ENCODE measurements at regions not wholly inside any gene's neighbourhood (a gene's known extent, or its start where the extent isn't known, plus 50 kb on each side); places are given as distances from the start of the nearest gene placed in this dataset.

- DNase-seq (ENCODE audit: extremely low read depth, low read depth), result no peak
- TF ChIP-seq, protein P1, sequence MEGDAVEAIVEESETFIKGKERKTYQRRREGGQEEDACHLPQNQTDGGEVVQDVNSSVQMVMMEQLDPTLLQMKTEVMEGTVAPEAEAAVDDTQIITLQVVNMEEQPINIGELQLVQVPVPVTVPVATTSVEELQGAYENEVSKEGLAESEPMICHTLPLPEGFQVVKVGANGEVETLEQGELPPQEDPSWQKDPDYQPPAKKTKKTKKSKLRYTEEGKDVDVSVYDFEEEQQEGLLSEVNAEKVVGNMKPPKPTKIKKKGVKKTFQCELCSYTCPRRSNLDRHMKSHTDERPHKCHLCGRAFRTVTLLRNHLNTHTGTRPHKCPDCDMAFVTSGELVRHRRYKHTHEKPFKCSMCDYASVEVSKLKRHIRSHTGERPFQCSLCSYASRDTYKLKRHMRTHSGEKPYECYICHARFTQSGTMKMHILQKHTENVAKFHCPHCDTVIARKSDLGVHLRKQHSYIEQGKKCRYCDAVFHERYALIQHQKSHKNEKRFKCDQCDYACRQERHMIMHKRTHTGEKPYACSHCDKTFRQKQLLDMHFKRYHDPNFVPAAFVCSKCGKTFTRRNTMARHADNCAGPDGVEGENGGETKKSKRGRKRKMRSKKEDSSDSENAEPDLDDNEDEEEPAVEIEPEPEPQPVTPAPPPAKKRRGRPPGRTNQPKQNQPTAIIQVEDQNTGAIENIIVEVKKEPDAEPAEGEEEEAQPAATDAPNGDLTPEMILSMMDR (IDR thresholded peaks at IDR 0.05; ENCODE audit: low read depth, low read length), result no peak
Measured at GRCh38 chr9:13369431-13369830, 89.9 kb upstream of the MPDZ start.

- DNase-seq (ENCODE audit: extremely low read depth, low read depth), result no peak
- TF ChIP-seq, protein P1 (IDR thresholded peaks at IDR 0.05; ENCODE audit: low read depth, low read length), result no peak
Measured at GRCh38 chr9:13367784-13368183, 88.3 kb upstream of the MPDZ start.

GRCh38 chr9:13364271-13365000, 84.9 kb upstream of the MPDZ start:
- TF ChIP-seq, protein P1 (IDR thresholded peaks at IDR 0.05; ENCODE audit: low read depth, low read length), result no peak
- no peak for DNase-seq (ENCODE audit: extremely low read depth, low read depth)

DNA sequence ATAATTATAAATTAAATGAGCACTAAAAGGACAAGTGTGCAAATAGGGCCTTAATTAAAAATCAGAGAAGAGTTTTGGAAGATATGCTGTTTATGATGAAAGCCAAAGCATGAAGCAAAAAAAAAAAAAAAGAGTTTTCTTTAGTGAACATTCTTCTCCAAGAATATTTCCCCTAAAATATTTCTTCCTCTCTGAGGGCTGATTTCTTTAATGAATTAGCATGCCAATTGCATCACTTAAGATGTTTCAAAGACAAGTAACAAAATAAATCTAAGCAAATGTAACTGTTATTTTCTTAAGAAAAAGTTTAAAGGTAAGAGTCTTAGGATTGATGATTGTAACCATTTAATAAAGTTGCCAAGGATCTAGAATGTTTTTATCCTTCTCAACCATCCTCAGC, 81.6 kb upstream of the MPDZ start:
- no peak for DNase-seq (ENCODE audit: extremely low read depth, low read depth)
- TF ChIP-seq, protein P1 (IDR thresholded peaks at IDR 0.05; ENCODE audit: low read depth, low read length), result no peak

GRCh38 chr9:13360188-13360587, 80.7 kb upstream of the MPDZ start:
- TF ChIP-seq, protein P1 (IDR thresholded peaks at IDR 0.05; ENCODE audit: low read depth, low read length), result no peak

DNA sequence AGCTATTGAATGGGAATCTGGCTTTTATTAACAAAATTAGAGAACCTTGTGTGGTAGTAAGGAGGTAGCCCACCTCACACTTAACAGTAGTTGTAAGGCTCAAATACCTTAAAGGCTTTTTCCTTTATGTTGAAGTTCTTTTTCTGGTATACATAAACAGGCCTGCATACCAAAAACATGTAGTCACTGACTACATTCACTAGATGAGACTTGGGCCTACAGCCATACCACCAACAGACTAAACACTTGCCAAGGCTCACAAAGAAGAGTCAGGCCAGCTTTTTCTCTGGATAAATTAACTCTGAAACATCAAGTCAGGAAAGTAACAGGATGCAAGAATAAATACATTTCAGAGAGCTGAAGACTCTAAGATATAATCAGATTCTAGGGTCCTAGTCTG, 78.6 kb upstream of the MPDZ start:
- TF ChIP-seq, protein P1 (IDR thresholded peaks at IDR 0.05; ENCODE audit: low read depth, low read length), result no peak
- no peak for DNase-seq (ENCODE audit: extremely low read depth, low read depth)

More at GRCh38 chr9:13360188-13360587, 80.7 kb upstream of the MPDZ start:
- DNase-seq (ENCODE audit: extremely low read depth, low read depth), result no peak

DNA sequence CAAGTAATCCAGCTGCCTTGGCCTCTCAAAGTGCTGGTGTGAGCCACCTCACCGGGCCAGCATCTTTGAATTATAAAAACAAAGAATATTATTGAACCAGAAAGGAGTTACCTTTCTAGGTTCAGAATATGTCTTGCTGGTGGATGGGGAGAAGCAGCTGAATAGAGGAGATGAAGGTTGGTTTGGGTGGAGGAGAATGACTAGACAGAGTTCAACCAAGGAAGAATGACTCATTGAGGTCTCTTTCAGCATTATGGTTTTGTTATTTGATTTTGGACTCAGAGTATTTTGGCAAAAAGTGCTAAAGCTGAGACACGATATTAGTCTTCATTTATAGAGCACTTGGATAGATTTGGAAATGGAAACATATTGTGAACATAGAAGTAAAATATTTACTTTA, 75.2 kb upstream of the MPDZ start:
- DNase-seq (ENCODE audit: extremely low read depth, low read depth), result no peak
- TF ChIP-seq, protein P1 (IDR thresholded peaks at IDR 0.05; ENCODE audit: low read depth, low read length), result no peak

All from AG09319 (cell line).